ENCODE measurements at regions not wholly inside any gene's neighbourhood (a gene's known extent, or its start where the extent isn't known, plus 50 kb on each side); places are given as distances from the start of the nearest gene placed in this dataset.
"Not testable (repeated sequence)": the region's sequence is repeated elsewhere in the genome, so short reads cannot be mapped to it uniquely, and the experiment has no call there.

DNA sequence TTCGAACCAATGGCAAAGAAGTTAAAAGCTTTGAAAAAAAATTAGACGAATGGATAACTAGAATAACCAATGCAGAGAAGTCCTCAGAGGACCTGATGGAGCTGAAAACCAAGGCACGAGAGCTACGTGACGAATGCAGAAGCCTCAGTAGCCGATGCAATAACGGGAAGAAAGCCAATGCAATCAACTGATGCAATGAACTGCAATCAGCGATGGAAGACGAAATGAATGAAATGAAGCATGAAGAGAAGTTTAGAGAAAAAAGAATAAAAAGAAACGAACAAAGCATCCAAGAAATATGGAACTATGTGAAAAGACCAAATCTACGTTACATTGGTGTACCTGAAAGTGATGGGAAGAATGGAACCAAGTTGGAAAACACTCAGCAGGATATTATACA, 52.6 kb upstream of the MRPS30 start:
- in situ Hi-C loops (cut with HindIII; ENCODE audit: low pct_unique_long_range_greater_than_20kb, low sequenced_read_pairs); H3K27me3 ChIP-seq (ENCODE audit: control insufficient read depth, insufficient read depth, low read length); DNase-seq (ENCODE audit: low read depth, low spot score); ATAC-seq; H3K27ac ChIP-seq (ENCODE audit: low read length); BruUV-seq (replicated peaks); H3K4me3 ChIP-seq (ENCODE audit: low read depth in 2 of 2, low read length in 2 of 2); intact Hi-C loops (cut with micrococcal nuclease; ENCODE audit: unreplicated experiment); CTCF ChIA-PET; H3K4me1 ChIP-seq (ENCODE audit: control insufficient read depth, insufficient read depth, low read length); POLR2A ChIA-PET; H3K9me3 ChIP-seq (ENCODE audit: control insufficient read depth, insufficient read depth, low read depth, low read length); H3K36me3 ChIP-seq (ENCODE audit: control insufficient read depth, insufficient read depth, low read length): not testable (repeated sequence)

DNA sequence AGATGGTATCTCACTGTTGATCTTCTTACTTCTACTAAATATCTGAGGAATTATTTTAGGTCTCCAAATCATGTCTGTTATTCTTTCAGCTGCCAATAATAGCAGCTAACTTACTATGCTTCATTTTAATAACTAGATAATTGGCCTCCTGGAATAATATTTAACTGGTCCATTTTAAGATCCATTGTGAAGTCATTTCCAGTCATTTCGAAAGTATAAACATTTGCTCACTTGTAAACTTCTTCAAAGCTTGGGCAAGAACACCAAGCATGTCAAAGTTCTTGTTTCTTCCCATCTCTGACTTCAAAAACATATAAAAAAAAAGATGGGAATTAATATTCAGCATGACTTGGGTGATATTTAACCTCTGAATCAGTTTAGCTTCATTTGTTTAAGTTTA, 61.4 kb upstream of the MRPS30 start:
- intact Hi-C loops (cut with micrococcal nuclease; ENCODE audit: unreplicated experiment) (no loop called here), in situ Hi-C loops (cut with HindIII; ENCODE audit: low pct_unique_long_range_greater_than_20kb, low sequenced_read_pairs) (no loop called here)
- ChIA-PET POLR2A (no interaction called here), CTCF (no interaction called here)
- no peaks in the 10 kb centered on the region for H3K9me3 ChIP-seq (ENCODE audit: control insufficient read depth, insufficient read depth, low read depth, low read length)
- H3K27me3 ChIP-seq (ENCODE audit: control insufficient read depth, insufficient read depth, low read length), result no peaks in the 10 kb centered on the region
- ATAC-seq (no peak), DNase-seq (ENCODE audit: low read depth, low spot score) (no peak)
- BruUV-seq (replicated peaks), result no TSS peak
- H3K27ac ChIP-seq (ENCODE audit: low read length), result no peak overlapping the region
- no peak overlapping the region for H3K4me3 ChIP-seq (ENCODE audit: low read depth in 2 of 2, low read length in 2 of 2)
- no peaks in the 10 kb centered on the region for H3K36me3 ChIP-seq (ENCODE audit: control insufficient read depth, insufficient read depth, low read length)
- no peaks in the 10 kb centered on the region for H3K4me1 ChIP-seq (ENCODE audit: control insufficient read depth, insufficient read depth, low read length)
- TF ChIP-seq TCF7L2 (IDR thresholded peaks at IDR 0.05; ENCODE audit: low read depth, low read length) (no peak), SIN3A (IDR thresholded peaks at IDR 0.05; ENCODE audit: borderline replicate concordance, insufficient read depth, low read depth, low read length) (no peak)
- TF ChIP-seq, protein P1, sequence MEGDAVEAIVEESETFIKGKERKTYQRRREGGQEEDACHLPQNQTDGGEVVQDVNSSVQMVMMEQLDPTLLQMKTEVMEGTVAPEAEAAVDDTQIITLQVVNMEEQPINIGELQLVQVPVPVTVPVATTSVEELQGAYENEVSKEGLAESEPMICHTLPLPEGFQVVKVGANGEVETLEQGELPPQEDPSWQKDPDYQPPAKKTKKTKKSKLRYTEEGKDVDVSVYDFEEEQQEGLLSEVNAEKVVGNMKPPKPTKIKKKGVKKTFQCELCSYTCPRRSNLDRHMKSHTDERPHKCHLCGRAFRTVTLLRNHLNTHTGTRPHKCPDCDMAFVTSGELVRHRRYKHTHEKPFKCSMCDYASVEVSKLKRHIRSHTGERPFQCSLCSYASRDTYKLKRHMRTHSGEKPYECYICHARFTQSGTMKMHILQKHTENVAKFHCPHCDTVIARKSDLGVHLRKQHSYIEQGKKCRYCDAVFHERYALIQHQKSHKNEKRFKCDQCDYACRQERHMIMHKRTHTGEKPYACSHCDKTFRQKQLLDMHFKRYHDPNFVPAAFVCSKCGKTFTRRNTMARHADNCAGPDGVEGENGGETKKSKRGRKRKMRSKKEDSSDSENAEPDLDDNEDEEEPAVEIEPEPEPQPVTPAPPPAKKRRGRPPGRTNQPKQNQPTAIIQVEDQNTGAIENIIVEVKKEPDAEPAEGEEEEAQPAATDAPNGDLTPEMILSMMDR (IDR thresholded peaks at IDR 0.05), result no peak

DNA sequence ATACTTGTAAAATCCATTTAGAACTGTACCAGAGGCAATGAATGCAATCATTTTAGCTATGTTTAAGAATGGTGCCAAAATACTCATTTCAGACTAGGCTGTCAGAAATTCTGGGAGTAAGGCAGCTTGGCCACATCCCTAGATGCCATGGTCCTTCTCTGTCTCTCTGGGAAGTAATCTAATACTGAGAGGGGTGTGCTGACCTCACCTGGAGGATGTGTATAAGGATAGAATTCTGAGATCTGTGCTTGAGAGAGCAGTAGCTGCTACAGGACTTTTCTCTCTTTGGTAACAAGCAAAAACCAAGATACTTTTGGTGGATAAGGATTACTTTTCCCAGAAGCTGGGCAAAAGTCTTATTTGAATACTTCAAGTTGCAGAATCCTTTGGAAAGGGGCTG, 68.1 kb upstream of the MRPS30 start:
- Histone ChIP-seq H3K27ac (ENCODE audit: low read length) (no peak overlapping the region), H3K27me3 (ENCODE audit: control insufficient read depth, insufficient read depth, low read length) (no peaks in the 10 kb centered on the region), H3K4me3 (ENCODE audit: low read depth in 2 of 2, low read length in 2 of 2) (no peak overlapping the region), H3K4me1 (ENCODE audit: control insufficient read depth, insufficient read depth, low read length) (no peaks in the 10 kb centered on the region), H3K9me3 (ENCODE audit: control insufficient read depth, insufficient read depth, low read depth, low read length) (no peaks in the 10 kb centered on the region), H3K36me3 (ENCODE audit: control insufficient read depth, insufficient read depth, low read length) (no peaks in the 10 kb centered on the region)
- POLR2A ChIA-PET, result no interaction called here
- CTCF ChIA-PET, result no interaction called here
- TF ChIP-seq SIN3A (IDR thresholded peaks at IDR 0.05; ENCODE audit: borderline replicate concordance, insufficient read depth, low read depth, low read length), result no peak
- TF ChIP-seq TCF7L2 (IDR thresholded peaks at IDR 0.05; ENCODE audit: low read depth, low read length), result no peak
- no peak for TF ChIP-seq POLR2AphosphoS5 (IDR thresholded peaks at IDR 0.05; ENCODE audit: low read depth, low read length)
- TF ChIP-seq, protein P1 (IDR thresholded peaks at IDR 0.05), result no peak
- TF ChIP-seq, protein P2, sequence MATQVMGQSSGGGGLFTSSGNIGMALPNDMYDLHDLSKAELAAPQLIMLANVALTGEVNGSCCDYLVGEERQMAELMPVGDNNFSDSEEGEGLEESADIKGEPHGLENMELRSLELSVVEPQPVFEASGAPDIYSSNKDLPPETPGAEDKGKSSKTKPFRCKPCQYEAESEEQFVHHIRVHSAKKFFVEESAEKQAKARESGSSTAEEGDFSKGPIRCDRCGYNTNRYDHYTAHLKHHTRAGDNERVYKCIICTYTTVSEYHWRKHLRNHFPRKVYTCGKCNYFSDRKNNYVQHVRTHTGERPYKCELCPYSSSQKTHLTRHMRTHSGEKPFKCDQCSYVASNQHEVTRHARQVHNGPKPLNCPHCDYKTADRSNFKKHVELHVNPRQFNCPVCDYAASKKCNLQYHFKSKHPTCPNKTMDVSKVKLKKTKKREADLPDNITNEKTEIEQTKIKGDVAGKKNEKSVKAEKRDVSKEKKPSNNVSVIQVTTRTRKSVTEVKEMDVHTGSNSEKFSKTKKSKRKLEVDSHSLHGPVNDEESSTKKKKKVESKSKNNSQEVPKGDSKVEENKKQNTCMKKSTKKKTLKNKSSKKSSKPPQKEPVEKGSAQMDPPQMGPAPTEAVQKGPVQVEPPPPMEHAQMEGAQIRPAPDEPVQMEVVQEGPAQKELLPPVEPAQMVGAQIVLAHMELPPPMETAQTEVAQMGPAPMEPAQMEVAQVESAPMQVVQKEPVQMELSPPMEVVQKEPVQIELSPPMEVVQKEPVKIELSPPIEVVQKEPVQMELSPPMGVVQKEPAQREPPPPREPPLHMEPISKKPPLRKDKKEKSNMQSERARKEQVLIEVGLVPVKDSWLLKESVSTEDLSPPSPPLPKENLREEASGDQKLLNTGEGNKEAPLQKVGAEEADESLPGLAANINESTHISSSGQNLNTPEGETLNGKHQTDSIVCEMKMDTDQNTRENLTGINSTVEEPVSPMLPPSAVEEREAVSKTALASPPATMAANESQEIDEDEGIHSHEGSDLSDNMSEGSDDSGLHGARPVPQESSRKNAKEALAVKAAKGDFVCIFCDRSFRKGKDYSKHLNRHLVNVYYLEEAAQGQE (IDR thresholded peaks at IDR 0.05; ENCODE audit: insufficient read depth in 1 of 2, low read depth in 2 of 2, low read length in 1 of 2), result no peak
- no TSS peak for BruUV-seq (replicated peaks)
- no peak for ATAC-seq
- in situ Hi-C loops (cut with HindIII; ENCODE audit: low pct_unique_long_range_greater_than_20kb, low sequenced_read_pairs) (no loop called here), intact Hi-C loops (cut with micrococcal nuclease; ENCODE audit: unreplicated experiment) (no loop called here)
- no peak for DNase-seq (ENCODE audit: low read depth, low spot score)
